Loucy (cell line): ENCODE measurements at regions not wholly inside any gene's neighbourhood (a gene's known extent, or its start where the extent isn't known, plus 50 kb on each side); places are given as distances from the start of the nearest gene placed in this dataset.

Source experiments
- H2AFZ ChIP-seq: fragments of 200-600 bp; sonication (generic); 2 replicates; pipeline ENCODE4 v1.6.0; 2016; ENCODE audit warnings: antibody characterized with exemption, mild to moderate bottlenecking, low read length, moderate library complexity
- H3F3A ChIP-seq: fragments of 200-600 bp; 2 replicates; pipeline ENCODE4 v1.6.0; 2016; ENCODE audit warnings: antibody characterized with exemption, low read depth, mild to moderate bottlenecking
- H3K27me3 ChIP-seq: fragments of 200-600 bp; sonication (generic); 2 replicates; pipeline ENCODE4 v1.6.1; 2014; ENCODE audit warnings: low read length, mild to moderate bottlenecking; ENCODE audit not compliant: insufficient read depth, poor library complexity, severe bottlenecking
- H3K36me3 ChIP-seq: fragments of 200-600 bp; sonication (generic); 2 replicates; pipeline ENCODE4 v1.6.1; 2016; ENCODE audit warnings: low read length; ENCODE audit not compliant: insufficient read depth
- H3K4me1 ChIP-seq: fragments of 200-600 bp; sonication (generic); 2 replicates; pipeline ENCODE4 v1.5.1; 2014; ENCODE audit warnings: low read length, mild to moderate bottlenecking; ENCODE audit not compliant: insufficient read depth, poor library complexity, severe bottlenecking
- H3K4me2 ChIP-seq: fragments of 200-600 bp; sonication (generic); 2 replicates; pipeline ENCODE4 v1.6.0; 2014; ENCODE audit warnings: antibody characterized with exemption, low read length, low read depth, mild to moderate bottlenecking; ENCODE audit not compliant: poor library complexity, severe bottlenecking
- H3K4me3 ChIP-seq: fragments of 200-600 bp; sonication (generic); 2 replicates; pipeline ENCODE4 v1.5.1; 2014; ENCODE audit warnings: low read length, mild to moderate bottlenecking, mixed read lengths; ENCODE audit not compliant: poor library complexity, severe bottlenecking
- H3K79me2 ChIP-seq: fragments of 200-600 bp; sonication (generic); 2 replicates; pipeline ENCODE4 v1.6.1; 2014; ENCODE audit warnings: low read length; ENCODE audit not compliant: insufficient read depth
- H3K9ac ChIP-seq: fragments of 200-600 bp; sonication (generic); 2 replicates; pipeline ENCODE4 v1.6.0; 2014; ENCODE audit warnings: mild to moderate bottlenecking, low read depth, low read length, moderate library complexity; ENCODE audit not compliant: poor library complexity, severe bottlenecking
- H3K9me2 ChIP-seq: fragments of 200-600 bp; sonication (generic); replicated peaks from 2 replicates; pipeline ENCODE4 v1.6.1; 2016; ENCODE audit warnings: low read depth, low read length, mixed read lengths
- H3K9me3 ChIP-seq: fragments of 200-600 bp; sonication (generic); 2 replicates; pipeline ENCODE4 v1.6.1; 2014; ENCODE audit warnings: mild to moderate bottlenecking, antibody characterized with exemption, low read length, low read depth; ENCODE audit not compliant: insufficient read depth
- H4K20me1 ChIP-seq: fragments of 200-600 bp; sonication (generic); 2 replicates; pipeline ENCODE4 v1.6.0; 2014; ENCODE audit warnings: antibody characterized with exemption, low read length, mild to moderate bottlenecking; ENCODE audit not compliant: insufficient read depth, poor library complexity, severe bottlenecking
- EZH2phosphoT487 ChIP-seq: fragments of 200-600 bp; IDR thresholded peaks from 2 replicates; pipeline ENCODE4 v1.6.1; 2018; ENCODE audit warnings: antibody characterized with exemption, mild to moderate bottlenecking, moderate library complexity, borderline replicate concordance
- TF ChIP-seq, protein P1 (sequence below): fragments of 200-600 bp; sonication (generic); conservative IDR thresholded peaks from 2 replicates; pipeline ENCODE4 v1.5.1; 2014; ENCODE audit warnings: mild to moderate bottlenecking, antibody characterized with exemption, low read length

DNA sequence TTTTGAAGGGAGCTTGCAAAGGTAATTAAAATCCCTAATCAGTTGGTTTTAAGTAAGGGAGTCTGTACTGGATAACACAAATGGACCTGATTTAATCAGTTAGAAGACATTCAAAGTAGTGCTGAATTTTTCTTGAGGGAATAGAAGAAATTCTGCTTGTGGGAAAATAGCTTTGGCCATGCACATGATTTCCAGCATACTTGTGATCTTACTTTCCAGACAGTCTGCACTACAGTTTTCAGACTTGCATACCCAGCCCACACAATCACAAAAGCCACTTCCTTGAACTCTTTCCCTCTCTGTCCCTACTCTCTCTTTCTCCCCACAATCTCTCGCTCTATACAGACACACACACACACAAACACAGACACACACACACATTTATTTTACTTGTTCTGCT is 852.1 kb downstream of the PLA2G4A start:
- Histone ChIP-seq H3K79me2 (no peaks in the 10 kb centered on the region), H3K4me2 (no peak overlapping the region), H3K4me1 (no peaks in the 10 kb centered on the region), H3K9me2 (no peaks in the 10 kb centered on the region), H3K27me3 (no peaks in the 10 kb centered on the region), H2AFZ (no peak overlapping the region), H3K36me3 (no peaks in the 10 kb centered on the region), H3K4me3 (no peak overlapping the region), H3K9ac (no peak overlapping the region), H3F3A (no peaks in the 10 kb centered on the region), H4K20me1 (no peaks in the 10 kb centered on the region), H3K9me3 (no peaks in the 10 kb centered on the region)
- TF ChIP-seq EZH2phosphoT487, result no peak
- TF ChIP-seq, protein P1, sequence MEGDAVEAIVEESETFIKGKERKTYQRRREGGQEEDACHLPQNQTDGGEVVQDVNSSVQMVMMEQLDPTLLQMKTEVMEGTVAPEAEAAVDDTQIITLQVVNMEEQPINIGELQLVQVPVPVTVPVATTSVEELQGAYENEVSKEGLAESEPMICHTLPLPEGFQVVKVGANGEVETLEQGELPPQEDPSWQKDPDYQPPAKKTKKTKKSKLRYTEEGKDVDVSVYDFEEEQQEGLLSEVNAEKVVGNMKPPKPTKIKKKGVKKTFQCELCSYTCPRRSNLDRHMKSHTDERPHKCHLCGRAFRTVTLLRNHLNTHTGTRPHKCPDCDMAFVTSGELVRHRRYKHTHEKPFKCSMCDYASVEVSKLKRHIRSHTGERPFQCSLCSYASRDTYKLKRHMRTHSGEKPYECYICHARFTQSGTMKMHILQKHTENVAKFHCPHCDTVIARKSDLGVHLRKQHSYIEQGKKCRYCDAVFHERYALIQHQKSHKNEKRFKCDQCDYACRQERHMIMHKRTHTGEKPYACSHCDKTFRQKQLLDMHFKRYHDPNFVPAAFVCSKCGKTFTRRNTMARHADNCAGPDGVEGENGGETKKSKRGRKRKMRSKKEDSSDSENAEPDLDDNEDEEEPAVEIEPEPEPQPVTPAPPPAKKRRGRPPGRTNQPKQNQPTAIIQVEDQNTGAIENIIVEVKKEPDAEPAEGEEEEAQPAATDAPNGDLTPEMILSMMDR, result no peak

DNA sequence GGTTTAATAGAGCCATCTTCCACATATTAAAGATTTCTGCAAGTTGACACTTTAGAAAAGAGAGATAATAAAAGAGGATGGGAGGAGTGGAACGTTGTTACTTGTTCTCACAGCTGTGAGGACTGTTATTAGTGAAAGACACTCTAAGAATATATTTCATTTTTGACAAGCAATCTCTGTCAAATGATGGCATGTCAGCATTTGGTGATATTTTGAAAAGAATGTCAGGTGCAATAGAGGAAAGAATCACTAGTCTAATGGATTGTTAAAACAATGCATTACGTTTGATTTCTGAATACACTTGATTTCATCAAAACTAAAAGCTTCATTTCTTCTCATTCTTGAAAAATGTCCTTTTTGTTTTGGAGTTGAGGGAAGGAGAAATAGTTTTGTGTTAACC is 853.4 kb downstream of the PLA2G4A start:
- H3K4me3 ChIP-seq, result no peak overlapping the region
- no peak overlapping the region for H3K9ac ChIP-seq
- H3K27me3 ChIP-seq, result no peaks in the 10 kb centered on the region
- H3K4me1 ChIP-seq, result no peaks in the 10 kb centered on the region
- no peaks in the 10 kb centered on the region for H3F3A ChIP-seq
- no peaks in the 10 kb centered on the region for H3K79me2 ChIP-seq
- H3K4me2 ChIP-seq, result no peak overlapping the region
- H2AFZ ChIP-seq, result no peak overlapping the region
- H3K9me2 ChIP-seq, result no peaks in the 10 kb centered on the region
- no peaks in the 10 kb centered on the region for H4K20me1 ChIP-seq
- H3K36me3 ChIP-seq, result no peaks in the 10 kb centered on the region
- TF ChIP-seq EZH2phosphoT487, result no peak
- TF ChIP-seq, protein P1, result no peak
- H3K9me3 ChIP-seq, result no peaks in the 10 kb centered on the region

DNA sequence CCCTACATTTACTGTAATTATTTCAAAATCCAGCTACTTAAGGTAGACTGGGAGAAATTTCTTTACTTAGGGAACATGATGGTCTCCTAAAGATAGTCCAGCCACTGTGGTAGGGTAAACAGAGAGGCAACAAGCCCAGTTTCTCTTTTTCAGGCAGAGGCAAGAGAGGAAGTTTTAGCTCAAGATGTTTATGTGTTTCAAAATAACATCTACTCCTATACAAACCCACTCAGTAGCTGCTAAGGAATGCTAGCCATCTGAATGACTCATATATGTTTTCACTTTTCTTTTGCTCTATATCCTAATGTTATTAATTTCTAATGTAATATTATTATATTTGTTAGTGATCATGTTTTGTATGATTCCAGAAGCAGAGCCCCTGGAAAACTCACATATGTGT is 856.6 kb downstream of the PLA2G4A start:
- Histone ChIP-seq H2AFZ (no peak overlapping the region), H3K4me3 (no peak overlapping the region), H3K27me3 (no peaks in the 10 kb centered on the region), H3F3A (no peaks in the 10 kb centered on the region), H4K20me1 (no peaks in the 10 kb centered on the region), H3K36me3 (no peaks in the 10 kb centered on the region), H3K79me2 (no peaks in the 10 kb centered on the region), H3K4me2 (no peak overlapping the region), H3K9me3 (no peaks in the 10 kb centered on the region), H3K9me2 (peaks cover 5% of the 10 kb centered on the region; the same call in 1 of the 2 replicates), H3K9ac (no peak overlapping the region), H3K4me1 (no peaks in the 10 kb centered on the region)
- TF ChIP-seq EZH2phosphoT487, result no peak
- TF ChIP-seq, protein P1, result no peak
